SK-N-SH (cell line): ENCODE measurements at regions not wholly inside any gene's neighbourhood (a gene's known extent, or its start where the extent isn't known, plus 50 kb on each side); places are given as distances from the start of the nearest gene placed in this dataset.

ENCODE experiments used
- CTCF ChIA-PET: fragments of 300-600, 350-600 bp; formaldehyde crosslinking; extraction: SDS; loops from one replicate; lab custom pipeline; 2021; lab: Yijun Ruan, JAX
- POLR2A ChIA-PET: fragments of 350-600 bp; sonication (Branson Sonifier 250); formaldehyde crosslinking; extraction: SDS; loops from one replicate; lab custom pipeline; 2020; ENCODE audit warnings: antibody characterized with exemption, inconsistent platforms; lab: Yijun Ruan, JAX
- DNase-seq: peaks from one replicate; pipeline ENCODE4 v3.0.0; 2012
- H2AFZ ChIP-seq: fragments of 200-600 bp; sonication (generic); 2 replicates; pipeline ENCODE4 v1.8.1; 2016; ENCODE audit warnings: antibody characterized with exemption, mild to moderate bottlenecking, low read depth
- H3F3A ChIP-seq: fragments of 200-600 bp; sonication (generic); replicated peaks from 2 replicates; pipeline ENCODE3; 2016; ENCODE audit warnings: antibody characterized with exemption, mild to moderate bottlenecking; ENCODE audit not compliant: insufficient read depth
- H3K27ac ChIP-seq, 2 experiments: fragments of 200-500 bp in 1 of 2; fragments of 200-600 bp in 1 of 2; sonication (Bioruptor generic) in 1 of 2; sonication (generic), shearing (Covaris generic) in 1 of 2; 2 replicates each; pipeline versions ENCODE4 v1.5.1 to v1.6.1; 2014 to 2016; ENCODE audit warnings: low read depth in 2 of 2, inconsistent platforms in 1 of 2, low read length in 1 of 2, mild to moderate bottlenecking in 1 of 2, mixed read lengths in 1 of 2
- H3K27me3 ChIP-seq: fragments of 200-600 bp; sonication (generic), shearing (Covaris generic); 2 replicates; pipeline ENCODE4 v1.6.1; 2016; ENCODE audit warnings: mixed run types; ENCODE audit not compliant: insufficient read depth
- H3K36me3 ChIP-seq, 2 experiments: fragments of 200-500 bp in 1 of 2; fragments of 200-600 bp in 1 of 2; sonication (Bioruptor generic) in 1 of 2; sonication (generic) in 1 of 2; replicated peaks in 1 of 2; 2 replicates each; pipeline versions ENCODE3 to v1.5.1; 2014 to 2016; ENCODE audit warnings: low read length in 1 of 2, mild to moderate bottlenecking in 1 of 2; ENCODE audit not compliant: insufficient read depth in 2 of 2, control insufficient read depth in 1 of 2
- H3K4me1 ChIP-seq, 2 experiments: fragments of 200-500 bp in 1 of 2; fragments of 200-600 bp in 1 of 2; sonication (Bioruptor generic) in 1 of 2; sonication (generic), shearing (Covaris generic) in 1 of 2; 2 replicates each; pipeline versions ENCODE4 v1.5.1 to v1.6.1; 2014 to 2016; ENCODE audit warnings: low read depth in 1 of 2, low read length in 1 of 2, mixed run types in 1 of 2; ENCODE audit not compliant: insufficient read depth in 2 of 2, control insufficient read depth in 1 of 2
- H3K4me2 ChIP-seq: fragments of 200-600 bp; sonication (generic), shearing (Covaris generic); 2 replicates; pipeline ENCODE4 v1.6.1; 2017; ENCODE audit warnings: mixed run types
- H3K4me3 ChIP-seq, 2 experiments: fragments of 200-500 bp in 1 of 2; fragments of 200-600 bp in 1 of 2; sonication (Bioruptor generic) in 1 of 2; sonication (generic), shearing (Covaris generic) in 1 of 2; 2 replicates each; pipeline versions ENCODE4 v1.5.1 to v1.8.1; 2014 to 2016; ENCODE audit warnings: low read depth in 2 of 2, inconsistent platforms in 1 of 2, low read length in 1 of 2, mild to moderate bottlenecking in 1 of 2, mixed read lengths in 1 of 2, moderate library complexity in 1 of 2
- H3K79me2 ChIP-seq: fragments of 200-600 bp; sonication (generic); 2 replicates; pipeline ENCODE4 v1.8.1; 2017; ENCODE audit warnings: mild to moderate bottlenecking; ENCODE audit not compliant: insufficient read depth
- H3K9ac ChIP-seq: fragments of 200-600 bp; sonication (generic); 2 replicates; pipeline ENCODE4 v1.6.1; 2017; ENCODE audit warnings: mixed run types
- H3K9me2 ChIP-seq: fragments of 200-600 bp; sonication (generic); 2 replicates; pipeline ENCODE4 v1.6.1; 2017; ENCODE audit warnings: mixed run types
- H3K9me3 ChIP-seq: fragments of 200-600 bp; sonication (generic); 2 replicates; pipeline ENCODE4 v1.6.1; 2017; ENCODE audit warnings: mixed run types, mild to moderate bottlenecking, moderate library complexity
- H4K20me1 ChIP-seq: fragments of 200-600 bp; sonication (generic); 2 replicates; pipeline ENCODE4 v1.6.1; 2017; ENCODE audit warnings: mild to moderate bottlenecking, mixed run types; ENCODE audit not compliant: insufficient read depth
- CHD2 ChIP-seq: fragments of 150-350 bp; IDR thresholded peaks from 2 replicates; pipeline ENCODE4 v1.6.1; 2018; ENCODE audit warnings: low read length; ENCODE audit not compliant: partially characterized antibody
- CTCF ChIP-seq: fragments of 200-600 bp; sonication (generic); IDR thresholded peaks from 2 replicates; pipeline ENCODE4 v1.6.1; 2017; ENCODE audit warnings: antibody characterized with exemption, mild to moderate bottlenecking, moderate library complexity
- EP300 ChIP-seq, 2 experiments: IDR thresholded peaks; 2 replicates each; pipeline versions ENCODE4 v1.4.0 to v1.6.1; 2012; ENCODE audit warnings: borderline replicate concordance in 1 of 2, low read depth in 1 of 2, low read length in 1 of 2
- FOXJ3 ChIP-seq: sonication (generic); formaldehyde crosslinking; IDR thresholded peaks from 2 replicates; pipeline ENCODE4 v1.5.1; 2020; ENCODE audit warnings: mild to moderate bottlenecking, missing genetic modification reagents
- FOXM1 ChIP-seq: IDR thresholded peaks from 2 replicates; pipeline ENCODE4 v1.4.0; 2012; ENCODE audit warnings: low read depth, mild to moderate bottlenecking
- GATA2 ChIP-seq: sonication (generic); formaldehyde crosslinking; IDR thresholded peaks from 2 replicates; pipeline ENCODE4 v1.5.0; 2020; ENCODE audit warnings: mild to moderate bottlenecking, missing genetic modification reagents
- MXI1 ChIP-seq: IDR thresholded peaks from 2 replicates; pipeline ENCODE4 v1.6.1; 2012; ENCODE audit warnings: mild to moderate bottlenecking, low read depth, low read length, improper control_type of control experiment
- POLR2AphosphoS5 ChIP-seq: IDR thresholded peaks from 2 replicates; pipeline ENCODE4 v1.6.1; 2012; ENCODE audit warnings: low read depth, low read length
- RCOR1 ChIP-seq: fragments of 150-350 bp; IDR thresholded peaks from 2 replicates; pipeline ENCODE4 v1.6.1; 2017; ENCODE audit warnings: antibody characterized with exemption, low read length
- RFX5 ChIP-seq: IDR thresholded peaks from 2 replicates; pipeline ENCODE4 v1.6.1; 2012; ENCODE audit warnings: mild to moderate bottlenecking, improper control_type of control experiment, low read length
- RXRA ChIP-seq: IDR thresholded peaks from 2 replicates; pipeline ENCODE4 v1.4.0; 2012; ENCODE audit warnings: low read depth, mild to moderate bottlenecking, borderline replicate concordance
- TCF12 ChIP-seq: IDR thresholded peaks from 2 replicates; pipeline ENCODE4 v1.4.0; 2012
- TEAD4 ChIP-seq: IDR thresholded peaks from 2 replicates; pipeline ENCODE4 v1.4.0; 2012; ENCODE audit warnings: mild to moderate bottlenecking, borderline replicate concordance; ENCODE audit not compliant: insufficient read depth
- YY1 ChIP-seq: IDR thresholded peaks from 2 replicates; pipeline ENCODE4 v1.4.0; 2012; ENCODE audit warnings: low read depth, mild to moderate bottlenecking
- ZBTB33 ChIP-seq: IDR thresholded peaks from 2 replicates; pipeline ENCODE4 v1.4.0; 2012; ENCODE audit warnings: low read depth, borderline replicate concordance
- WGBS: methylation state at CpG from one replicate; pipeline ENCODE4 v1.1.6; 2017; ENCODE audit warnings: low lambda C conversion rate; 5-methylcytosine and 5-hydroxymethylcytosine counted together
- TF ChIP-seq, protein P1 (sequence below): fragments of 150-350 bp; IDR thresholded peaks from 2 replicates; pipeline ENCODE4 v1.6.1; 2016; ENCODE audit warnings: mild to moderate bottlenecking, low read depth, low read length
- TF ChIP-seq, protein P2 (sequence below): IDR thresholded peaks from 2 replicates; pipeline ENCODE4 v1.6.1; 2012; ENCODE audit warnings: mild to moderate bottlenecking, low read depth, low read length, moderate library complexity

DNA sequence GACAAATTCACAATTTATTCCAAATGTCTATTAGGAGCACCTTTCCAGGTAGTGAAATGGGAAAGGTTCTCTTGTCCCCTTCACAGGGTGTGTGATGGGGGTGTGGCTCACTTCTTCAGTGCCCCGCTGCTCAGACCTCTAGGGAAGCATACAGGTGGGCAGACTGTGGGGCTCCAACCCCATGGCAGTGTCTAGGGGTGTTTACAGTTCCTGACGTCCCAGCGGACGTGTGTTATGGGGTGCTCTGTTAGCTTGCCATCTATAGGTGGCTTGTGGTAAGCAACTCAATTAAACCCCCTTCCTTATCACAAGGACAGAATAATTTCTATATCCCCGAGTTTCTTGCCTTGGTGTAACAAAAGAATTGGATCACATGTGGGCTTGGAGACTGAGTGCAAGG lies 67.4 kb upstream of the SPINK5 start:
- Histone ChIP-seq H3K4me3 (no peak overlapping the region; a peak in 1 of 4 replicates), H3K9me3 (no peaks in the 10 kb centered on the region), H3K27ac (no peak overlapping the region), H3K4me2 (no peak overlapping the region), H4K20me1 (no peaks in the 10 kb centered on the region), H3K27me3 (no peaks in the 10 kb centered on the region), H3K9me2 (no peaks in the 10 kb centered on the region), H3F3A (no peaks in the 10 kb centered on the region), H3K9ac (no peak overlapping the region), H2AFZ (no peak overlapping the region), H3K4me1 (no peaks in the 10 kb centered on the region), H3K79me2 (no peaks in the 10 kb centered on the region), H3K36me3 (no peaks in the 10 kb centered on the region)
- CTCF ChIA-PET = no interaction called here
- TF ChIP-seq ZBTB33 (no peak), RFX5 (no peak), TCF12 (no peak), YY1 (no peak), TEAD4 (no peak), FOXM1 (no peak), RCOR1 (no peak), RXRA (no peak), EP300 (IDR thresholded peaks at IDR 0.05; ENCODE audit: borderline replicate concordance in 1 of 2, low read depth in 1 of 2, low read length in 1 of 2) (no peak), FOXJ3 (CRISPR knock-in tag) (no peak), MXI1 (no peak), POLR2AphosphoS5 (no peak), CHD2 (no peak), GATA2 (CRISPR knock-in tag) (no peak), CTCF (no peak)
- TF ChIP-seq, protein P1, sequence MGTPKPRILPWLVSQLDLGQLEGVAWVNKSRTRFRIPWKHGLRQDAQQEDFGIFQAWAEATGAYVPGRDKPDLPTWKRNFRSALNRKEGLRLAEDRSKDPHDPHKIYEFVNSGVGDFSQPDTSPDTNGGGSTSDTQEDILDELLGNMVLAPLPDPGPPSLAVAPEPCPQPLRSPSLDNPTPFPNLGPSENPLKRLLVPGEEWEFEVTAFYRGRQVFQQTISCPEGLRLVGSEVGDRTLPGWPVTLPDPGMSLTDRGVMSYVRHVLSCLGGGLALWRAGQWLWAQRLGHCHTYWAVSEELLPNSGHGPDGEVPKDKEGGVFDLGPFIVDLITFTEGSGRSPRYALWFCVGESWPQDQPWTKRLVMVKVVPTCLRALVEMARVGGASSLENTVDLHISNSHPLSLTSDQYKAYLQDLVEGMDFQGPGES = no peak
- TF ChIP-seq, protein P2, sequence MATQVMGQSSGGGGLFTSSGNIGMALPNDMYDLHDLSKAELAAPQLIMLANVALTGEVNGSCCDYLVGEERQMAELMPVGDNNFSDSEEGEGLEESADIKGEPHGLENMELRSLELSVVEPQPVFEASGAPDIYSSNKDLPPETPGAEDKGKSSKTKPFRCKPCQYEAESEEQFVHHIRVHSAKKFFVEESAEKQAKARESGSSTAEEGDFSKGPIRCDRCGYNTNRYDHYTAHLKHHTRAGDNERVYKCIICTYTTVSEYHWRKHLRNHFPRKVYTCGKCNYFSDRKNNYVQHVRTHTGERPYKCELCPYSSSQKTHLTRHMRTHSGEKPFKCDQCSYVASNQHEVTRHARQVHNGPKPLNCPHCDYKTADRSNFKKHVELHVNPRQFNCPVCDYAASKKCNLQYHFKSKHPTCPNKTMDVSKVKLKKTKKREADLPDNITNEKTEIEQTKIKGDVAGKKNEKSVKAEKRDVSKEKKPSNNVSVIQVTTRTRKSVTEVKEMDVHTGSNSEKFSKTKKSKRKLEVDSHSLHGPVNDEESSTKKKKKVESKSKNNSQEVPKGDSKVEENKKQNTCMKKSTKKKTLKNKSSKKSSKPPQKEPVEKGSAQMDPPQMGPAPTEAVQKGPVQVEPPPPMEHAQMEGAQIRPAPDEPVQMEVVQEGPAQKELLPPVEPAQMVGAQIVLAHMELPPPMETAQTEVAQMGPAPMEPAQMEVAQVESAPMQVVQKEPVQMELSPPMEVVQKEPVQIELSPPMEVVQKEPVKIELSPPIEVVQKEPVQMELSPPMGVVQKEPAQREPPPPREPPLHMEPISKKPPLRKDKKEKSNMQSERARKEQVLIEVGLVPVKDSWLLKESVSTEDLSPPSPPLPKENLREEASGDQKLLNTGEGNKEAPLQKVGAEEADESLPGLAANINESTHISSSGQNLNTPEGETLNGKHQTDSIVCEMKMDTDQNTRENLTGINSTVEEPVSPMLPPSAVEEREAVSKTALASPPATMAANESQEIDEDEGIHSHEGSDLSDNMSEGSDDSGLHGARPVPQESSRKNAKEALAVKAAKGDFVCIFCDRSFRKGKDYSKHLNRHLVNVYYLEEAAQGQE = no peak
- no peak for DNase-seq
- POLR2A ChIA-PET = no interaction called here
- WGBS = 37% methylated on average over 5 of the region's 5 CpGs
